ENCODE measurements at regions not wholly inside any gene's neighbourhood (a gene's known extent, or its start where the extent isn't known, plus 50 kb on each side); places are given as distances from the start of the nearest gene placed in this dataset.

- DNase-seq, result no peak
Measured at GRCh38 chr11:111444040-111444439, 65.0 kb upstream of the POU2AF1 start.

DNA sequence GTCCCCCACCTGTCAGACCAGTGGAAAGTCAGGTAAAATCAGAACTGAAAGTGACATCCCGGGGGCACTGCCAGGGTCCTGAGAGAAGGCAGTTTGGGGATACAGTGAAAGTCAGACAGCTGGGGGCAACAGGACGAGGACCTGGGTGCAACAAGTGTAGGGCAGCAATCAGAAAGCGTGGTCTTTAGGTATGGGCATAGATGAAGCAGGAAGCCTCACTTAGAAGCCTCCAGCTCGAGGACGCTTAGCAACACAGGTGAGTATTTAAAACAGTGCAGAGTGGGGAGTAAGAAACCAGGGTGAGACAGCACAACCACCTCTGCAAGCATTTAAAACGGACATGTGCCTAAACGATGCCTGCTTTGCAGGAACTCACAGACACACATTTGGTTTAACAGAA, 64.6 kb upstream of the POU2AF1 start:
- DNase-seq, result no peak

- no peak for DNase-seq
Measured at GRCh38 chr11:111443032-111443431, 64.0 kb upstream of the POU2AF1 start.

DNA sequence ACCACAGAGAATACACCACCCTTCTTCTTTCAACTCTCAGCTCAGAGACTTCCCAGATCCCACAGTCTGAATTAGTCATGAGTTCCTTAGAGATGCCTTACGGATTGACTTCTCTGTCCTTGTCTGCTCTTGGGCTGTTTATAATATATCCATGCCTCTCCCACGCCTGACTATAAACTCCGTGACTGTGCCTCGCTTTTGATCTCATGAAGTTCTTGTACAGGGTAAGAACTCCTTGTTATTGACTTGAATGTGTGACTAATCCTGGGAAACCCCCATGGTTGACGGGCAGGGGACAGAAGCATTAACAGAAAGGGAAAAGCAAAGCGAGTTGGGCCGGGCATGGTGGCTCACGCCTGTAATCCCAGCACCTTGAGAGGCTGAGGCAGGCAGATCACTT, 62.4 kb upstream of the POU2AF1 start:
- DNase-seq, result peak; percentile 11

DNA sequence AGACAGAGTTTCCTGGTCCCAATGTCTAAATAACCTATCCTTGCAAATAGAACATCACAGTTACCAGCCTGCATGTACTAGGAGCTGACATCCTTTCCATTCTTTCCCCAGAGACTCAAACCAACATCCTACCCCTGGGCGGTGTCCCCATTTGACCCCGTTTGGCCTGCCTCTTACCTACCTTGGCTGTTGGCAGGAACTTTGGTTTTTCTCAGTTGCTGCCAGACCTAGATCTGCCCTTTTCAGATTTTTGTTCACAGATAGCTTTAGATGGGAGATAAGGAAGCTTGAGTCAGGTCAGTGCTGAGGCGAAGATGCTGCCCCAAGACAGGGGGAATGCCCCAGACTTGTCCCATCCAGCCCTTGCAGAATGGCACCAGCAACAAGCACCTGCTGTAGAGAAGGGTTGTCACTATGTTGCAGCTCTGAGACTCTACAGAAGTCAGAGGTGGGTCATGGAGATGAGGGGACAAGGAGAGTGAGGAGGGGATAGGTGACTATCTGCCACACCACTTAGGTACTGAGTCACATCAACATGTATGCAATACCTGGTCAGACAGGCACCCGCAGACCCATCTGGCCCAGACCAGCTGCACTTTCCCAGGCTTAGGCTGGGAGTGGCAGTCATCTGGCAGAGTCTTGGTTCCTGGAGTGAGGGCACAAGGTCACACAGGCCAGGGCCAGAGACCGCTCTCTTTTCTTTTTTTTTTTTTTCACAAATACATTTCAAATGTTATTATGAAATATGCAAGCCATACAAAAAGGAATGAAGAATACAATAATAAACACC, 61.5 kb upstream of the POU2AF1 start:
- DNase-seq, result no peak

GRCh38 chr11:111439901-111440300, 60.8 kb upstream of the POU2AF1 start:
- no peak for DNase-seq

- no peak for DNase-seq
Measured at GRCh38 chr11:111438846-111439520, 59.9 kb upstream of the POU2AF1 start.

DNA sequence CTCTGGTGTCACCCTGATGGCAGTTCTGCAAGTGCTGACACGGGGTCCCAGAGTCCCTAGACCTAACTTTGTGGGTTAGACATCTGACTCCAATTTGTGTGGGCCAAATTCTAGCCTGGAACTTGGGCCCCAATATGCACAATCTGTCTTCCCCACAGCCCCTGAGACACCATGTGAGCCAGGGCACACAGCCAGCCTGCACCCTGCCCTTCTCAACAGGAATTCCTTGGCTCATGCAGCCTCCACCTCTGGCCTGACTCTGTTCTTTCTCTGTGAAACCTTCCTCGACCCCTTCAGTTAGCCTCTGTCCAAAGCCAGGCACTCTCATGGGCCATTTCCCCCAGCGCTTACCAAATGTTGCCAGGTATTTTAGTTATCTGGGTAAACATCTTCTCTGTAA, 59.1 kb upstream of the POU2AF1 start:
- no peak for DNase-seq

DNA sequence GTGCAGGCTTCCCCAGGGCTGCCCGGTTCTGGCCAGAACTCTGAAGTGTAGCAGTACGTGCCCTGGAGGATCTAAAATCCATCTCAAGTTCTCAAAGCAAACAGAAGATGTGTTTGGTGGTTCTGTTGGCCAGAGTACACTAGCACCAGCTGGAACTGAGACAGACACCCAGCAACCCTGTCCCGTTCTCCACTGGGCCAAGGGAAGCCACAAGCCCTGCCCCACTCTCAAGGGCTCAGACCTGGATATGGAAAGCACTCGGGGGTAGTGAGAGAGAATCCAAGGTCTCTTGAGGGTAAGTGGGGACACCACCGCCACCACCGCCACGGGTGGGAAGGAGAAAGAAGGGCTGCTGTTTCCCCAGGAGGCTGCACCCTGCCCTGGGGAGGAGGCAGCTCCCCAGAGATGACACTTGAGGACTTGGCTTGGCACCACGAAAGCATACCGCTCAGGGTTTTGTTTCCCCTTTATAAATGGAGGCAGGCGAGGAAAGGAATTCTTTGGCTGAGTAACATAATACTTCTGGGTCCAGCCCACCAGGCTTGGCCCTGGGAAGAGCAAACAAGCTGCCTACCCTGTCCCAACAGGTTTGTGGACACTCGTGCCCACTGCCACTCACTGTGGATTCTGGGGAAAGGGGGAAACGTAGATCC, 56.1 kb upstream of the POU2AF1 start:
- DNase-seq, result no peak

GRCh38 chr11:111429066-111429506, 50.0 kb upstream of the POU2AF1 start:
- DNase-seq, result peak; percentile 75
